GM18861 (cell line): ENCODE measurements at regions not wholly inside any gene's neighbourhood (a gene's known extent, or its start where the extent isn't known, plus 50 kb on each side); places are given as distances from the start of the nearest gene placed in this dataset.

Experiments used
- ATAC-seq: cut with Tn5 transposase; IDR thresholded peaks from one replicate; pipeline ENCODE4 v1.9.1; 2021; ENCODE audit not compliant: unreplicated experiment

DNA sequence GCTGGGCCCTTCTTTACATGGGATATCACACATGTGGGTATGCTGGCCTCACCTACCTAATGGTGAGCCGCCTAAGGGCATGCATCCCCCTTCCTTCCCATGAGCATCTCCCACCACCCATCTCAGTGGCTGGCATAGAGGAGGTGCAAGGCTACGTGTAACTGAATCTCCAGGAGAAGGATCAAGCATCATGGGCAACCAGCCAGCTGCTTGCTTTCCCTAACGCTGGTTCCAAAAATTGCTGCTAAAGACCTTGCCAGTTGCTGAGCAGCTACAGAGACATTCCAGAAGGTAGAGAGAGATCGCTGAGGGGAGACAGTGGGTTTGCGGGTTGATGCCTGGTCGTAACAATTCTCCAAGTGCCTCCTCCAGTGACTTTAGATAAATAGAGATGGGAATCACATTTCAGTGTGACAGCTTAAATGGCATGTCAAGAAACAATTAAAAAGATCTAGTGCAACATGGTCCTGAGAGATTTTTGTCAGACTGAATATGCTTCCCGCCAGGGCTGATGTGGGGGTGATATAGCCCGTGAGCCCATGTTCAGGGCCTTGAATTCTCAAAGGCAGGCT, 378.4 kb upstream of the CDH5 start:
- no peak for ATAC-seq

DNA sequence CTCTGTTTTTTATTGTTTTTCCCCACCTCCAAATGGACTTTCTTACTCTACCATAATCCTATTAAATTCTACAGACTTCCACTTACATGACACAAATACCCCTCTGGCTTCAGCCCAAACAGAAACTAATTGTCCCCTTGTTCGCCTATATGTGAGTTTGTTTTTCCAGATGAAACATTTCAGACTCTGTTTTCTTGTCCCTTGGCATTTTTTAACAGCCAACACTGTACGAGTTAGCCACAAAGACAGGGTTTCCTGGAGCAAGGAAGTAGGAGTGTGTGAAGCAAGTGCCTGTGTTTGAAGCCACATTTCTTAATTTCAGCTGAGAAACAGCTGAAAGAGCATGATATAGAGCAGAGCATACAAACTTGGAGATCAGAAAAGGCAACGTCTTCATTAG, 382.2 kb upstream of the CDH5 start:
- no peak for ATAC-seq

DNA sequence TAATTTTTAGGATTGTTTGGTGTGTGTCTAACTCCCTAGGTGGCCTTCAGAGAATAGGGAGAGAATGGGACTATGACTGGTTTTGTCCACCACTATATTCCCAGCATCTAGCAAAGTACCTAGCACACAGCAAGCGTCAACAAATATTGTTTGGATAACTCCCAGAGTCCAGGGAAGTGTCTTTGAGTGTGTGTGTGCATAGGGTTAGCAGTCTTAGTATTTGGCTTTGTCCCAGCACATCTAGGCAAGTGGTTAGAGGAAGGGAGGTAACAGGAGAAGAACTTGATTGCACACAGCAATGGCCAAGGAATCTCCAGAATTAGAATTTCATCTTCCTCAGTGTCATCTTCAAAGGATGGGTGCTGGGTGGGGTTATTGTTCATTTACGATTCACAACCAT, 385.4 kb upstream of the CDH5 start:
- no peak for ATAC-seq

DNA sequence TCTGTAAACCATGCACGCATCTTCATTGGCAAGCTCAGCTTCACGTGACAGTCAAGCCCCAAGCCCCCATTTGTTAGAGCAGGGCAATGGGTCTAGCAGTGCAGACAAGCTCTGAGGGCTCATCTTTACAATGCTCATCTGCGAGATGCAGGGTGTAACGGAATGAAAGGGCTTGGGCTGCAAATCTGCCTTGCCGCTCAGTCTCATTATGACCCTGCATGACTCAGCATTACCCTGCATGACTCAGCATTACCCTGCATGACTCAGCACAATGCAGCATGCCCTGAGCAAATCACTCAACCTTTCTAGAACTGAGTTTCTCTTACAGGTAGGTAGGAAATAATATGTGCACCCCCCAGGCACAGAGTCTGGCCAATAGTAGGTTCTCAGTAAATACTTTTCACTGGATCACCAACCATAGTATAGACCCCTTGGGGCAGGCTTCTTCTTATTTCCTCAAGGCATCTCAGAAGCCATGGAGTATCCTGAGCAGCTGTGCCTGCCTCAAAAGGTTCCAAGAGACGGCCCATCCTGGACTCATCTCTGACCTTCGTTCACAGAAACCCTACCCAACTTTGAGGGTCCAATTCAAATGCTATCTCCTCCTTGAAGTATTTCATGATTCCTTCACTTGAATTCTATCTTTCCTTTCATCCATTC, 391.3 kb upstream of the CDH5 start:
- ATAC-seq, result no peak

DNA sequence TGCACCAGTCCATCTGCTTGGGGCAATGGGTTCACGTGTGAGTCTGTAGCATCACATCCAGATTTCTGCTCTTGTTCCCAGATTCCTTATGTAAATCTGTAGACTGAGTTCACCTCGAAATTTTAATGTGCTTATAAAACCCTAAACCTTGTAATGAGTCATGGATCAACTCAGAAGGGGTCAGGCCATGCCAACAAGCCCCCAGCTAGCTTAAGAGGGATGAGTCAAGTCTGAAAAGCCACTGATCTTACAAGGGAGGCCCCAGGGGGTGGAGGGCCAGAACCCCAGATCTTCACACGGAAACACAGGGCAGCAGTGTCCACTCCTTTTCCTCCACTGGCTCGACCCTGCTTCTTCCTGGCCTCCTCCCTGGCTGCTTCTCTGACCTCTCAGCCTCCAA, 399.1 kb upstream of the CDH5 start:
- ATAC-seq, result no peak

GRCh38 chr16:65965628-65966027, 400.9 kb upstream of the CDH5 start:
- ATAC-seq, result no peak

DNA sequence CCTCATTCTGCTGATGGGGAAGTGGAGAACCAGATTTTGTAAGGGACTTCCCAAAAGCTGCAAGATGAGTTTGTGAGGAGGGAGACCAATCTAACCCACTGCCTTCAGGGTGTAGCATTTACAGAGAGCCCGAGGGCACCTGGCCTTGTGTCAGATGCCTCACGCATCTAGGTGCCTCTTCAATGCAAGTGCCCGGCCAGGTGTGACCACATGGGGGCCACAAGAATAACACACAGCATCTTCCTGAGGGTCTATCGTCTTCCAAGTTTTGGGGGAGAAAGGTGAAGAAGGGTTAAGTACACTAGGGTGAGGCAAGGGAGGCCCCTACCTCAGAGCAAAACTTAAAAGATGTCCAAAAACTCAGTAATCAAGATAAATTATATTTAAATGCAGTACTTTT, 401.7 kb upstream of the CDH5 start:
- no peak for ATAC-seq

DNA sequence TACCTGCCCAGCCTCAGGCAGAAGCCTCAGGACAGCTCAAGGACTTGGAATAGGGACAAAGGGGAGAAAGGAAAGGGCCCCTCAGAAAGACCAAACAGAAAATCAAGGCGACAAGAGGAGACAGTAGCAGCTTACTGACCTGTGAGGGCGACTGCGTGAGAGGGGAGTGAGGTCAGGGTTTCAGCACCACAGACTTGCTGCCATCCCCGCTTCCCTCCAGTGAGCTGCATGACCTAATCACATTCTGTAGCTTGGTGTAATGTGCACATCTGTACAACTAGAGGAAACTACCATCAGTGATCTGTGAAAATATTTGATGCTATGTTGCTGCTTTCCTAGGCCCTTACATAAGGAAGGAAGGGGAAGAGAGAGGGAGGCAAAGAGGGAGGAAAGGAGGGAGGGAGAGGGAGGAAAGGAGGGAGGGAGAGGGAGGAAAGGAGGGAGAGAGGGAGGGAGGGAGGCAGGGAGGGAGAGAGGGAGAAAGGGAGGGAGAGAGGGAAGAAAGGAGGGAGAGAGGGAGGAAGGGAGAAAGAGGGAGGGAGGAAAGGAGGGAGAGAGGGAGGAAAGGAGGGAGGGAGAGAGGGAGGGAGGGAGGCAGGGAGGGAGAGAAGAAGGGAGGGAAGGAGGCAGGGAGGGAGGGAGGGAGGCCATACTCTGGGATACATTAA, 404.9 kb upstream of the CDH5 start:
- no peak for ATAC-seq

DNA sequence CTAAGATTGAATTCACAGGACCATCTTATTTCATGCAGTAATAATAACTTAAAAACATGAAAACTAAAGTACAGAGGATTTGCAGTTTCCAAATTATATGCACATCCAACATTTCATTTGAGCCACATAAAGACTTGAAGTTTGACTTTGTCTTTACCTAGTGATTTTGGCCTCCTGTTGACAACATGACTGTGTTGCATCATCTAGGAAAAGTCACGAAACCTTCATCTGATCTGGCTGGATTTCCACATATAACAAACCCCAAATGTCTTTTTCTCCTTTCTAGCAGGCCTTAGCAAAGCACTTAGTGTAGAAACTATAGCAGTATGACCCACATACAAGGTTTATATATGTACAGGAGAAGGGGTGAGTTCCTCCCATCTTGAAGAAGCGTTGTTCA, 406.5 kb upstream of the CDH5 start:
- ATAC-seq, result no peak

GRCh38 chr16:65958086-65958485, 408.4 kb upstream of the CDH5 start:
- no peak for ATAC-seq

DNA sequence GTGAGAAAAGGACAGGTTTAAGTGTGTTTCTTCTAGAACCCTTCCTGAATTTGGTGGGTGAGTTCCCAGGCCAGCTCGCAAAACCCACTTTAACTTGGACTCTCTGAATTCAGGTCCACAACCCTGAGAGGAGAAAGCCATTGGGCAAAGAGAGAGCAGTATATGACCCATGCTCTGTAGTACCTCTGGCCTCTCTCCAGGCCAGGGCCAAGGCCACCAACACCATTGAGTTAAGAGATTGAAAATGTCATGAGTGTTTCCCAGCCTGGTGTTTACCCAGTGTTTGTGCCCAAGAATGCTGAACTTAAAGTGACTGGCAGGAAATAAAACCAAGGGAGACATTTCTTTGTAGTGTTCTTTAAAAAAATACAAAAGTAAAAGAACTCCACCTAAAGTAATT, 410.4 kb upstream of the CDH5 start:
- no peak for ATAC-seq

DNA sequence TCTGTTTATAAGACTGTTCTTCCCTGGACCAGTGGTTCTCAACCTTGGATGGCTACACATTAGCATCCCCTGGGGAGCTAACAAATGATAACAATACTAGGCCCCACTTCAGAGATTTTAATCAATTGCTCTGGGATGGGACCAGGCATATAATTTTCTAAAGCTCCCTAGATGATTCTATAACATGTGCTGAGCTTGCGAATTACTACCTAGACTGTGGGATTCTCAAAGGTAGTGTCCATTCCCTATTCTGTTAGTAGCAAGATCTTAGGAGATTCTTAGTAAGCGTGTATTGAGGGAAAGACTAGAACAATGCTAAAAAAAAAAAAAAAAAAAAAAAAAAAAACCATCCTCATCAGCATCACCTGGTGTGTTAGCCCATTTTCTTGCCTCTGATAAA, 412.0 kb upstream of the CDH5 start:
- no peak for ATAC-seq

- ATAC-seq, result no peak
Observed at GRCh38 chr16:65950211-65950610, 416.3 kb upstream of the CDH5 start.

DNA sequence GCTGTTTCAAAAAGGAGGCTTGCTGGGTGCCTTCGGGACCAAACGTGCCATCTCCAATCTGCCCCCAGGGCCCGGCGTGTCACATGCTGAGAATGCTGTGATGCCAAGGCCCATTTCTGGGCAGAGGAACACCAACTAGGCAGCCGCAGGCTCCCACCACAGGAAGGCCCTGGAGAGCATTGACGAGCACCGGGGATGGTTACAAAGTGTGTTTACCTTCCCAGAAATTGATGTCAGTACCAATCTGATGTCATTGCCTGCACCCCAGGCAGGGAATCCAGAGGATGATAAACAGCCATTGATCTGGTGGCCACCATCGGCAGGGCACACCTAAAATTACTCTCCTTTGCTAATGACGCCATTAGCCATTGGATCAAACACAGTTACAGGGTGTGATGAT, 418.1 kb upstream of the CDH5 start:
- ATAC-seq, result no peak

GRCh38 chr16:65947951-65948350, 418.5 kb upstream of the CDH5 start:
- ATAC-seq, result no peak

DNA sequence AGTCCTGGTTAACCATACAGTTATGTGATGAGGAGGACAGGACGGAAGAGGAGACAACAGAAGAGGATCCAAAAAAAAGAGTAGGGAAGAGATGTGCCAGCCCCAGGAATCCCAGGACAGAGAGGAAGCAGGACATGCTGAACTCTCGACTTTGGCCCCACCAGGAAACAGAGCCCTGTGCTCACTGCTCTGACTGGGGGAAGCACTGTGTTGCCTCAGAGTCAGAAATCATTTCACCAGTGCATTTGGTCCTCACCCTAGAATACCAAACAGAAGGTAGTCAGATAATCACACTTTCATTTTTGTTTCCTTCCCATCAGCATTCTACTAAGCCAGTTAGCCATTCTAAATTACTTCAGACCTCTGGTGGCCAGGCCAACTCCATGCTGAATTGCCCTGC, 421.0 kb upstream of the CDH5 start:
- ATAC-seq, result no peak

DNA sequence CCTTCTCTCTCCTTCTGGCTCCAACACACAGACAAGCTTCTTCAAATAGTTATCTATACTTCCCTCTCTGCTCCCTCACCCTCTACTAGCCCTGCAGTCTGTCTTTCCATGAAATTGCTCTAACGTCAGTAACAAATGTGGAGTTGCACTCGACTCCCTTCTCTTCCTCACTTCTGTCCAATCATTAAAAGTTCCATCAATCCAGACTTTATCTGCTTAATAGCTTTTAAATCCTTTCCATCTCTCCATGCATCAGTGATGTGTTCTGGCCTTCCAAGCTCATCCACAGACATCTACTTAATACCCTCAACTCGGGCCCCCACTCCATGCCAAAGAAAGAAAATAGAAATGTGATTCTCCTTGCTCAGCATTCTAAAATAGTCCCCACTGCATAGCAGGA, 422.1 kb upstream of the CDH5 start:
- no peak for ATAC-seq

- ATAC-seq, result no peak
Observed at GRCh38 chr16:65940711-65941110, 425.8 kb upstream of the CDH5 start.

GRCh38 chr16:65938083-65938482, 428.4 kb upstream of the CDH5 start:
- ATAC-seq, result no peak

GRCh38 chr16:65937455-65937854, 429.0 kb upstream of the CDH5 start:
- ATAC-seq, result no peak

- ATAC-seq, result no peak
Observed at GRCh38 chr16:65936096-65936495, 430.4 kb upstream of the CDH5 start.

GRCh38 chr16:65934443-65934842, 432.0 kb upstream of the CDH5 start:
- ATAC-seq, result no peak

DNA sequence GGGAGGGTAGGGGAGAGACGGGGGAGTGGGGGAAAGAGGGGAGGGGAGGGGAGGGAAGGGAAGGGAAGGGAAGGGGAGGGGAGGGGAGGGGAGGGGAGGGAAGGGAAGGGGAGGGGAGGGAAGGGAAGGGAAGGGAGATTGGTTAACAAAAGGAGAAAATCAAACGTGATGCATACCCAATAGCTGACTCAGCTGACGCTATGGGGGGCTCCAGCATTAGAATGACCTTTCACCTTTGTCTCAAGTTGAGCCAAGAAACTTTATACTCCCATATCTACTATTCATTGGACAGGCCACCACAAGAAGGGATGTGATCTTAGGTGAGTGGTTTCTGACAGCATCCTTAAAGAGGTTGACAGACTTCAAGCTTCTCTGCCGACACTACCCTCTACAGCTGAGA, 432.8 kb upstream of the CDH5 start:
- no peak for ATAC-seq
